MCF 10A (cell line): ENCODE measurements at regions not wholly inside any gene's neighbourhood (a gene's known extent, or its start where the extent isn't known, plus 50 kb on each side); places are given as distances from the start of the nearest gene placed in this dataset.

ENCODE experiments used
- BruUV-seq: library from RNA; stranded (reverse); fragments of 400-500 nt; replicated peaks from 2 replicates; lab custom pipeline; 2021; lab: Mats Ljungman, UMichigan
- CTCF ChIA-PET: fragments of 300-600 bp; sonication (Branson Sonifier 250); formaldehyde crosslinking; extraction: SDS; loops from one replicate; lab custom pipeline; 2021; ENCODE audit warnings: antibody characterized with exemption, inconsistent platforms; lab: Yijun Ruan, JAX
- POLR2A ChIA-PET: fragments of 300-600, 350-650 bp; sonication (Branson Sonifier 250); formaldehyde crosslinking; extraction: SDS; loops from one replicate; lab custom pipeline; 2020; ENCODE audit warnings: antibody characterized with exemption, inconsistent platforms; lab: Yijun Ruan, JAX
- DNase-seq: peaks from one replicate; pipeline ENCODE4 v3.0.0-alpha.2; 2018; ENCODE audit not compliant: unreplicated experiment
- H3K27ac Mint-ChIP-seq: one replicate; pipeline ENCODE4 v1.8.0; 2022; ENCODE audit warnings: mild to moderate bottlenecking, low read depth, mixed read lengths; ENCODE audit not compliant: unreplicated experiment
- H3K27me3 Mint-ChIP-seq: one replicate; pipeline ENCODE4 v1.8.0; 2022; ENCODE audit warnings: mixed read lengths; ENCODE audit not compliant: insufficient read depth, unreplicated experiment
- H3K36me3 Mint-ChIP-seq: one replicate; pipeline ENCODE4 v1.8.0; 2022; ENCODE audit warnings: mild to moderate bottlenecking, moderate library complexity, mixed read lengths; ENCODE audit not compliant: insufficient read depth, unreplicated experiment
- H3K4me1 Mint-ChIP-seq: one replicate; pipeline ENCODE4 v1.8.0; 2022; ENCODE audit warnings: mixed read lengths; ENCODE audit not compliant: insufficient read depth, unreplicated experiment
- H3K4me3 Mint-ChIP-seq: one replicate; pipeline ENCODE4 v1.8.0; 2022; ENCODE audit warnings: mild to moderate bottlenecking, moderate library complexity, mixed read lengths; ENCODE audit not compliant: unreplicated experiment
- H3K9me3 Mint-ChIP-seq: one replicate; pipeline ENCODE4 v1.8.0; 2022; ENCODE audit warnings: mixed read lengths; ENCODE audit not compliant: unreplicated experiment
- CTCF ChIP-seq: fragments of 200-600 bp; IDR thresholded peaks from one replicate; pipeline ENCODE4 v1.8.0; 2022; ENCODE audit warnings: antibody characterized with exemption, mild to moderate bottlenecking; ENCODE audit not compliant: unreplicated experiment
- intact Hi-C: fragments of 100-400 bp; cut with micrococcal nuclease; formaldehyde crosslinking; loops from 2 replicates; pipeline ENCODE4 v1.14.1; 2022

- CTCF ChIA-PET: no interaction called here
- H3K36me3 Mint-ChIP-seq: no peaks in the 10 kb centered on the region
- intact Hi-C loops: no loop called here
- no peaks in the 10 kb centered on the region for H3K27me3 Mint-ChIP-seq
- no peak overlapping the region for H3K27ac Mint-ChIP-seq
- no peak for TF ChIP-seq CTCF
- POLR2A ChIA-PET: no interaction called here
- no peaks in the 10 kb centered on the region for H3K9me3 Mint-ChIP-seq
- BruUV-seq: no TSS peak
- H3K4me3 Mint-ChIP-seq: no peak overlapping the region
- DNase-seq: no peak
- no peaks in the 10 kb centered on the region for H3K4me1 Mint-ChIP-seq
Measured at GRCh38 chr3:59167756-59168155, 117.9 kb upstream of the CFAP20DC start.

GRCh38 chr3:59163953-59164352 is 114.1 kb upstream of the CFAP20DC start:
- no TSS peak for BruUV-seq
- no peak for DNase-seq
- ChIA-PET CTCF (no interaction called here), POLR2A (no interaction called here)
- H3K27me3 Mint-ChIP-seq: no peaks in the 10 kb centered on the region
- no peak overlapping the region for H3K27ac Mint-ChIP-seq
- H3K4me3 Mint-ChIP-seq: no peak overlapping the region
- intact Hi-C loops: no loop called here
- no peak for TF ChIP-seq CTCF
- no peaks in the 10 kb centered on the region for H3K9me3 Mint-ChIP-seq
- H3K4me1 Mint-ChIP-seq: no peaks in the 10 kb centered on the region
- H3K36me3 Mint-ChIP-seq: no peaks in the 10 kb centered on the region

GRCh38 chr3:59161048-59161447 is 111.2 kb upstream of the CFAP20DC start:
- DNase-seq: no peak
- H3K27ac Mint-ChIP-seq: no peak overlapping the region
- H3K9me3 Mint-ChIP-seq: no peaks in the 10 kb centered on the region
- ChIA-PET POLR2A (no interaction called here), CTCF (interaction anchor here (0.6 kb wide), 1 partner anchor 101 kb away, joined by 5 read pairs; no protein-coding TSS in a partner anchor)
- no peak overlapping the region for H3K4me3 Mint-ChIP-seq
- no peaks in the 10 kb centered on the region for H3K27me3 Mint-ChIP-seq
- intact Hi-C loops: no loop called here
- no peaks in the 10 kb centered on the region for H3K36me3 Mint-ChIP-seq
- no peaks in the 10 kb centered on the region for H3K4me1 Mint-ChIP-seq
- no peak for TF ChIP-seq CTCF
- no TSS peak for BruUV-seq

- CTCF ChIA-PET: interaction anchor here (0.6 kb wide), 1 partner anchor 102 kb away, joined by 5 read pairs; no protein-coding TSS in a partner anchor
- no peak for TF ChIP-seq CTCF
- POLR2A ChIA-PET: no interaction called here
Measured at GRCh38 chr3:59160133-59160746, 110.4 kb upstream of the CFAP20DC start.

More at GRCh38 chr3:59160133-59160746, 110.4 kb upstream of the CFAP20DC start:
- no peak overlapping the region for H3K4me3 Mint-ChIP-seq
- H3K27ac Mint-ChIP-seq: no peak overlapping the region
- H3K27me3 Mint-ChIP-seq: no peaks in the 10 kb centered on the region
- no peaks in the 10 kb centered on the region for H3K4me1 Mint-ChIP-seq
- H3K36me3 Mint-ChIP-seq: no peaks in the 10 kb centered on the region
- intact Hi-C loops: no loop called here
- no peak for DNase-seq
- no peaks in the 10 kb centered on the region for H3K9me3 Mint-ChIP-seq
- BruUV-seq: no TSS peak
